SU-DHL-6 (cell line): ENCODE measurements at regions not wholly inside any gene's neighbourhood (a gene's known extent, or its start where the extent isn't known, plus 50 kb on each side); places are given as distances from the start of the nearest gene placed in this dataset.

Experiments
- EZH2phosphoT487 ChIP-seq: fragments of 200-600 bp; sonication (generic), shearing (Covaris generic); conservative IDR thresholded peaks from 2 replicates; pipeline ENCODE4 v1.6.1; 2018; ENCODE audit warnings: mild to moderate bottlenecking, antibody characterized with exemption, low read length, moderate library complexity, mixed read lengths
- TF ChIP-seq, protein P1 (sequence below): fragments of 200-600 bp; sonication (generic); IDR thresholded peaks from one replicate; pipeline ENCODE4 v1.5.1; 2017; ENCODE audit warnings: antibody characterized with exemption, mild to moderate bottlenecking, low read length, moderate library complexity; ENCODE audit not compliant: insufficient read depth, poor library complexity, severe bottlenecking

GRCh38 chr1:88126467-88126866 is 557.6 kb upstream of the PKN2 start:
- TF ChIP-seq, protein P1, sequence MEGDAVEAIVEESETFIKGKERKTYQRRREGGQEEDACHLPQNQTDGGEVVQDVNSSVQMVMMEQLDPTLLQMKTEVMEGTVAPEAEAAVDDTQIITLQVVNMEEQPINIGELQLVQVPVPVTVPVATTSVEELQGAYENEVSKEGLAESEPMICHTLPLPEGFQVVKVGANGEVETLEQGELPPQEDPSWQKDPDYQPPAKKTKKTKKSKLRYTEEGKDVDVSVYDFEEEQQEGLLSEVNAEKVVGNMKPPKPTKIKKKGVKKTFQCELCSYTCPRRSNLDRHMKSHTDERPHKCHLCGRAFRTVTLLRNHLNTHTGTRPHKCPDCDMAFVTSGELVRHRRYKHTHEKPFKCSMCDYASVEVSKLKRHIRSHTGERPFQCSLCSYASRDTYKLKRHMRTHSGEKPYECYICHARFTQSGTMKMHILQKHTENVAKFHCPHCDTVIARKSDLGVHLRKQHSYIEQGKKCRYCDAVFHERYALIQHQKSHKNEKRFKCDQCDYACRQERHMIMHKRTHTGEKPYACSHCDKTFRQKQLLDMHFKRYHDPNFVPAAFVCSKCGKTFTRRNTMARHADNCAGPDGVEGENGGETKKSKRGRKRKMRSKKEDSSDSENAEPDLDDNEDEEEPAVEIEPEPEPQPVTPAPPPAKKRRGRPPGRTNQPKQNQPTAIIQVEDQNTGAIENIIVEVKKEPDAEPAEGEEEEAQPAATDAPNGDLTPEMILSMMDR: no peak
- no peak for TF ChIP-seq EZH2phosphoT487
